ENCODE measurements at regions not wholly inside any gene's neighbourhood (a gene's known extent, or its start where the extent isn't known, plus 50 kb on each side); places are given as distances from the start of the nearest gene placed in this dataset.

DNA sequence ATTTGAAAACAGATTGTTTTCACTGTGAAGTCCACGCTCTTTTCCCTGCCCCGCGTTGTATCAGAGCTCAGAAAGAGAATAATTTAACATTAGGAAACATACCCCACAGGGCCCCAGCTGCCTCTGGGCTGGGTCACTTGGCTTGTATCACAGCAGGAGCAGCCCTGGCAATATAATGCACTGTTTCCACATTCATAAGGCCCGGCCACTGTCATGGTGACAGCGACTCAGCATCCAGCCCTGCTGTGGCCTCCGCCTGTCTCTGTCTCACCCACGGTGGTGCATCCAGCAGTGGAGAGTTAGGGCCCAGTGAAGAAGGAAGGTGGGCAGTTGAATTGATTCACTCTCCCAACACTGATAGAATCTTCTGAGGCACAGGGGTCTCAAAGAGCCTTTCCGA is 188.9 kb downstream of the NSG2 start:
- TF ChIP-seq, protein P1, sequence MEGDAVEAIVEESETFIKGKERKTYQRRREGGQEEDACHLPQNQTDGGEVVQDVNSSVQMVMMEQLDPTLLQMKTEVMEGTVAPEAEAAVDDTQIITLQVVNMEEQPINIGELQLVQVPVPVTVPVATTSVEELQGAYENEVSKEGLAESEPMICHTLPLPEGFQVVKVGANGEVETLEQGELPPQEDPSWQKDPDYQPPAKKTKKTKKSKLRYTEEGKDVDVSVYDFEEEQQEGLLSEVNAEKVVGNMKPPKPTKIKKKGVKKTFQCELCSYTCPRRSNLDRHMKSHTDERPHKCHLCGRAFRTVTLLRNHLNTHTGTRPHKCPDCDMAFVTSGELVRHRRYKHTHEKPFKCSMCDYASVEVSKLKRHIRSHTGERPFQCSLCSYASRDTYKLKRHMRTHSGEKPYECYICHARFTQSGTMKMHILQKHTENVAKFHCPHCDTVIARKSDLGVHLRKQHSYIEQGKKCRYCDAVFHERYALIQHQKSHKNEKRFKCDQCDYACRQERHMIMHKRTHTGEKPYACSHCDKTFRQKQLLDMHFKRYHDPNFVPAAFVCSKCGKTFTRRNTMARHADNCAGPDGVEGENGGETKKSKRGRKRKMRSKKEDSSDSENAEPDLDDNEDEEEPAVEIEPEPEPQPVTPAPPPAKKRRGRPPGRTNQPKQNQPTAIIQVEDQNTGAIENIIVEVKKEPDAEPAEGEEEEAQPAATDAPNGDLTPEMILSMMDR (IDR thresholded peaks at IDR 0.05 in 4 of 5, conservative IDR thresholded peaks at IDR 0.05 in 1 of 5) = no peak
- no peak for TF ChIP-seq POLR2A (IDR thresholded peaks at IDR 0.05)

Measured in gastrocnemius medialis (tissue), 4 donors.